Sigmoid colon (tissue), 6 donors: ENCODE measurements at regions not wholly inside any gene's neighbourhood (a gene's known extent, or its start where the extent isn't known, plus 50 kb on each side); places are given as distances from the start of the nearest gene placed in this dataset.

Experiments
- DNase-seq: peaks from one replicate; pipeline ENCODE4 v3.0.0-alpha.2; 2019
- H3K27ac ChIP-seq, 4 donors: fragments of 200-600 bp; sonication (generic); one replicate each; pipeline ENCODE4 v1.5.1; 2016 to 2019; ENCODE audit warnings: mild to moderate bottlenecking in 1 of 4
- H3K27me3 ChIP-seq, 3 donors: fragments of 200-600 bp; sonication (generic); one replicate each; pipeline ENCODE4 v1.5.1; 2019; ENCODE audit warnings: mild to moderate bottlenecking in 1 of 3
- H3K36me3 ChIP-seq, 4 donors: fragments of 200-600 bp; sonication (generic); one replicate each; pipeline ENCODE4 v1.5.1; 2016 to 2019
- H3K4me1 ChIP-seq, 4 donors: fragments of 200-600 bp; sonication (generic); one replicate each; pipeline ENCODE4 v1.5.1; 2017 to 2019
- H3K4me3 ChIP-seq, 4 donors: fragments of 200-600 bp; sonication (generic); one replicate each; pipeline ENCODE4 v1.5.1; 2017 to 2019; ENCODE audit warnings: mild to moderate bottlenecking in 2 of 4, moderate library complexity in 1 of 4
- H3K9me3 ChIP-seq, 4 donors: fragments of 200-600 bp in 3 of 4; sonication (generic) in 3 of 4; one replicate each; pipeline versions ENCODE4 v1.5.1 to v1.6.1; 2013 to 2019
- EP300 ChIP-seq, 4 donors: sonication (generic); formaldehyde crosslinking; IDR thresholded peaks; one replicate each; pipeline ENCODE4 v1.6.1; 2017; ENCODE audit warnings: antibody characterized with exemption in 4 of 4
- POLR2A ChIP-seq, 2 donors: fragments of 450-650 bp; IDR thresholded peaks; one replicate each; pipeline ENCODE4 v1.6.1; 2016; ENCODE audit warnings: antibody characterized with exemption in 2 of 2, mild to moderate bottlenecking in 2 of 2, moderate library complexity in 2 of 2
- POLR2AphosphoS5 ChIP-seq, 4 donors: sonication (generic); formaldehyde crosslinking; IDR thresholded peaks; one replicate each; pipeline ENCODE4 v1.6.1; 2017; ENCODE audit warnings: antibody characterized with exemption in 4 of 4
- WGBS, 2 donors: extraction: QIAGEN DNeasy Blood & Tissue Kit; methylation state at CpG; one replicate each; pipeline ENCODE4 v1.1.7; 2013; 5-methylcytosine and 5-hydroxymethylcytosine counted together
- intact Hi-C: fragments of 100-400 bp; cut with DNase I; formaldehyde crosslinking; loops from one replicate; pipeline ENCODE4 v1.15.1; 2023
- TF ChIP-seq, protein P1 (sequence below), 4 experiments: fragments of 450-650 bp in 3 of 4; fragments of 200-600 bp in 1 of 4; IDR thresholded peaks; one replicate each; pipeline ENCODE4 v1.5.1; 2016 to 2019; ENCODE audit warnings: antibody characterized with exemption in 4 of 4, mild to moderate bottlenecking in 3 of 4, moderate library complexity in 2 of 4
- donor health status: healthy with polysubstance abuse.
- donor health status: healthy.

DNA sequence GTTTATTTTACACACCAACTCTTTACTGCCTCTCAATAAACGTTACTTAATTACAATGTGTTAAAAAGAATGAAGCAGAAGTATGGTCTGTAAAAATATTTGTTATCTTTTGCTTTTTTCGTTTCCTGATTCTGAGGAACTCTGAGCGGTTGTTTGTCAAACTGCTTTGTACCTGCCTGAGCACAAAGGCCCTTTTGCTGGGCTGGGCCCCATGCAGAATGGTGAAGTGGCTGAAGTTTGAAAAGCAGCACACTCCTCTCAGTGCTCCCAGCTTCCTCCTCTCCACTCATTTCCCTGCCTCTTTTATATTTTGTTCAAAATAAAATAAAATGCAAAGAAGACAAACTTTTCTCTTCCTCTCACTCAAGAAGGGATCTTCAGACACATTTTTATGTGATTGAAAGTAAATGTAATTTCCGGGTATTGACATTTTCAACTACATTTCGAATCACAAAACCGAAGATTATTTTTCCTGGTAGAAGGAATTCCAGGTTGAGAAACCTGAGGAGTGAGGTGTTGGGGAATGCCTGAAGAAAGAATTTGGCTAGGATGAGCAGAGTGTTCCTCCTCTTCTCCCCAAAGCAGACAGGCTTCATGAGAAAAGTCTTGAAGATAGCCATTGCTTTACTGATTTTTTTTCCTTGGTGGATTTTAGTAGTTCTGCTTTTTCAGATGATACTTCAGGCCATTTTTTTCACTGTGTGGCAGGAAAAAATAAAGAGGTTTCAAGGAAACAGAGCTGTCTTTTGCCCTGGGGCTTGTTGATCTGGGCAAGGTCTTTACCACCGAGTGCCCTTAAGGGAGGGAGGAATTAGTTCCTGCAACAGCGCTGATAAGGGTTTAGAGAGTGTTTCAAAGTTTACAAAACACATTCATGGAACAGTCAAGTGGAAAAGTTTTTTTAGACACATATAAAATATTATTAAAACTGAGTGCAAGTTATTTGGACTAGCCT is 229.8 kb downstream of the NFKBIZ start:
- Histone ChIP-seq H3K4me3 (no peak overlapping the region), H3K4me1 (peaks cover 0 to 6% (median under 1%) of the 10 kb centered on the region in 4 donors), H3K27me3 (no peaks in the 10 kb centered on the region), H3K27ac (peak overlapping the region in 1 of 4 donors; percentile 2), H3K9me3 (no peaks in the 10 kb centered on the region), H3K36me3 (no peaks in the 10 kb centered on the region)
- DNase-seq, result no peak
- TF ChIP-seq POLR2AphosphoS5 (IDR thresholded peaks at IDR 0.05) (no peak), EP300 (IDR thresholded peaks at IDR 0.05) (no peak), POLR2A (IDR thresholded peaks at IDR 0.05) (no peak)
- TF ChIP-seq, protein P1, sequence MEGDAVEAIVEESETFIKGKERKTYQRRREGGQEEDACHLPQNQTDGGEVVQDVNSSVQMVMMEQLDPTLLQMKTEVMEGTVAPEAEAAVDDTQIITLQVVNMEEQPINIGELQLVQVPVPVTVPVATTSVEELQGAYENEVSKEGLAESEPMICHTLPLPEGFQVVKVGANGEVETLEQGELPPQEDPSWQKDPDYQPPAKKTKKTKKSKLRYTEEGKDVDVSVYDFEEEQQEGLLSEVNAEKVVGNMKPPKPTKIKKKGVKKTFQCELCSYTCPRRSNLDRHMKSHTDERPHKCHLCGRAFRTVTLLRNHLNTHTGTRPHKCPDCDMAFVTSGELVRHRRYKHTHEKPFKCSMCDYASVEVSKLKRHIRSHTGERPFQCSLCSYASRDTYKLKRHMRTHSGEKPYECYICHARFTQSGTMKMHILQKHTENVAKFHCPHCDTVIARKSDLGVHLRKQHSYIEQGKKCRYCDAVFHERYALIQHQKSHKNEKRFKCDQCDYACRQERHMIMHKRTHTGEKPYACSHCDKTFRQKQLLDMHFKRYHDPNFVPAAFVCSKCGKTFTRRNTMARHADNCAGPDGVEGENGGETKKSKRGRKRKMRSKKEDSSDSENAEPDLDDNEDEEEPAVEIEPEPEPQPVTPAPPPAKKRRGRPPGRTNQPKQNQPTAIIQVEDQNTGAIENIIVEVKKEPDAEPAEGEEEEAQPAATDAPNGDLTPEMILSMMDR (IDR thresholded peaks at IDR 0.05), result no peak
- 10 to 26% methylated on average over 8 of the region's 8 CpGs for WGBS, 2 donors
- intact Hi-C loops, result no loop called here

GRCh38 chr3:102079809-102080197 is 230.5 kb downstream of the NFKBIZ start:
- Histone ChIP-seq H3K27me3 (no peaks in the 10 kb centered on the region), H3K9me3 (no peaks in the 10 kb centered on the region), H3K36me3 (no peaks in the 10 kb centered on the region), H3K4me3 (no peak overlapping the region), H3K4me1 (peaks cover 0 to 11% (median 4%) of the 10 kb centered on the region in 4 donors), H3K27ac (no peak overlapping the region)
- TF ChIP-seq, protein P1 (IDR thresholded peaks at IDR 0.05), result no peak
- intact Hi-C loops, result loop anchor here (5.0 kb wide), 1 partner anchor 52 kb away; no protein-coding TSS in a partner anchor
- 63 to 68% methylated on average over 2 of the region's 2 CpGs for WGBS, 2 donors
- DNase-seq, result no peak

GRCh38 chr3:102081572-102082289 is 232.4 kb downstream of the NFKBIZ start:
- 49 to 58% methylated on average over 3 of the region's 3 CpGs for WGBS, 2 donors
- no peak overlapping the region for H3K4me3 ChIP-seq
- TF ChIP-seq POLR2AphosphoS5 (IDR thresholded peaks at IDR 0.05) (no peak), POLR2A (IDR thresholded peaks at IDR 0.05) (no peak), EP300 (IDR thresholded peaks at IDR 0.05) (no peak)
- TF ChIP-seq, protein P1 (IDR thresholded peaks at IDR 0.05), result no peak
- H3K9me3 ChIP-seq, result no peaks in the 10 kb centered on the region
- peaks cover 0 to 30% (median 19%) of the 10 kb centered on the region in 4 donors for H3K4me1 ChIP-seq
- H3K36me3 ChIP-seq, result no peaks in the 10 kb centered on the region
- H3K27ac ChIP-seq, result no peak overlapping the region
- no peak for DNase-seq
- intact Hi-C loops, result loop anchor here (5.0 kb wide), 1 partner anchor 51 kb away; no protein-coding TSS in a partner anchor
- H3K27me3 ChIP-seq, result no peaks in the 10 kb centered on the region

DNA sequence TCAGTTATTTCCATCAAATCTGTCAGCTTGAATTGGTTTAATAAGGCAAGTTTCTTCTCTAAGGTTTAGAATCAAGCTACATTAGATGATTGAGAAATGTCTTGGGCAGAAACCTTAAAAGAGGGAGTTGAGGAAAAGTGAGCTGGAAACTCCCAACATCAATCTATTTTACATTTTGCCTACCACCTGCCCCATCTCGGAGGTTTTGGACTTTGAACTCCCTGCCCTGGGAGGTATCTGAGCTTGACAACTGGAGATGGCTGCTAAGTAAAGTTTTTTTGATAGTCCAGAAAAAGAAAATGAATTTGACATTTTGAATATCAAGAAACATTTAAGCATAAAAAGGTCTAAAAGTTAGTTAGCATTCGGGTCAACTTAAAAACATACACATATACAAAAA is 234.2 kb downstream of the NFKBIZ start:
- intact Hi-C loops, result loop anchor here (5.0 kb wide), 1 partner anchor 49 kb away; no protein-coding TSS in a partner anchor
- TF ChIP-seq EP300 (IDR thresholded peaks at IDR 0.05), result no peak
- TF ChIP-seq, protein P1 (IDR thresholded peaks at IDR 0.05), result no peak
- TF ChIP-seq POLR2AphosphoS5 (IDR thresholded peaks at IDR 0.05), result no peak
- TF ChIP-seq POLR2A (IDR thresholded peaks at IDR 0.05), result no peak
- 38 to 78% methylated on average over 2 of the region's 2 CpGs for WGBS, 2 donors
- H3K27me3 ChIP-seq, result no peaks in the 10 kb centered on the region
- H3K36me3 ChIP-seq, result no peaks in the 10 kb centered on the region
- no peak for DNase-seq
- H3K4me1 ChIP-seq, result peaks cover 0 to 35% (median 20%) of the 10 kb centered on the region in 4 donors
- no peak overlapping the region for H3K27ac ChIP-seq
- H3K4me3 ChIP-seq, result no peak overlapping the region
- no peaks in the 10 kb centered on the region for H3K9me3 ChIP-seq
